Spleen (tissue), 11 donors: ENCODE measurements at regions not wholly inside any gene's neighbourhood (a gene's known extent, or its start where the extent isn't known, plus 50 kb on each side); places are given as distances from the start of the nearest gene placed in this dataset.

Experiments
- DNase-seq: peaks from one replicate; pipeline ENCODE4 v3.0.0-alpha.2; 2020
- H3K27ac ChIP-seq, 8 donors: fragments of 200-600 bp; sonication (generic) in 7 of 8; 1 replicate in 4 of 8; 2 replicates in 4 of 8; pipeline versions ENCODE4 v1.5.0 to v1.8.0; 2016 to 2021; ENCODE audit warnings: inconsistent platforms in 4 of 8, mild to moderate bottlenecking in 4 of 8, moderate library complexity in 1 of 8
- H3K27me3 ChIP-seq, 7 donors: fragments of 200-600 bp; sonication (generic) in 6 of 7; replicated peaks in 1 of 7; 1 replicate in 4 of 7; 2 replicates in 3 of 7; pipeline versions ENCODE4 v1.5.0 to v1.8.0; 2016 to 2021; ENCODE audit warnings: inconsistent platforms in 3 of 7, mild to moderate bottlenecking in 1 of 7
- H3K36me3 ChIP-seq, 6 donors: fragments of 200-600 bp; sonication (generic) in 5 of 6; 1 replicate in 4 of 6; 2 replicates in 2 of 6; pipeline versions ENCODE4 v1.5.0 to v1.8.0; 2016 to 2021; ENCODE audit warnings: inconsistent platforms in 2 of 6
- H3K4me1 ChIP-seq, 6 donors: fragments of 200-600 bp; sonication (generic) in 5 of 6; 1 replicate in 3 of 6; 2 replicates in 3 of 6; pipeline versions ENCODE4 v1.5.0 to v1.8.0; 2016 to 2021; ENCODE audit warnings: inconsistent platforms in 3 of 6
- H3K4me3 ChIP-seq, 8 donors: fragments of 200-600 bp; sonication (generic) in 7 of 8; 1 replicate in 4 of 8; 2 replicates in 4 of 8; pipeline versions ENCODE4 v1.5.0 to v1.8.0; 2016 to 2021; ENCODE audit warnings: inconsistent platforms in 4 of 8, mild to moderate bottlenecking in 4 of 8, moderate library complexity in 2 of 8
- H3K9me3 ChIP-seq, 8 donors: fragments of 200-600 bp; sonication (generic) in 7 of 8; 1 replicate in 4 of 8; 2 replicates in 4 of 8; pipeline versions ENCODE4 v1.5.0 to v1.8.0; 2016 to 2021; ENCODE audit warnings: inconsistent platforms in 4 of 8
- POLR2A ChIP-seq, 3 donors: fragments of 450-650 bp; IDR thresholded peaks; one replicate each; pipeline ENCODE4 v1.5.1; 2017; ENCODE audit warnings: antibody characterized with exemption in 3 of 3, mild to moderate bottlenecking in 1 of 3
- POLR2AphosphoS5 ChIP-seq, 3 donors: sonication (generic); formaldehyde crosslinking; IDR thresholded peaks; one replicate each; pipeline ENCODE4 v1.5.1; 2017; ENCODE audit warnings: antibody characterized with exemption in 3 of 3
- WGBS, 5 donors: extraction: QIAGEN DNeasy Blood & Tissue Kit in 3 of 5; methylation state at CpG; one replicate each; pipeline versions ENCODE4 v1.1.5 to v1.1.7; 2013 to 2018; 5-methylcytosine and 5-hydroxymethylcytosine counted together
- intact Hi-C: fragments of 100-400 bp; cut with DNase I; formaldehyde crosslinking; loops from one replicate; pipeline ENCODE4 v1.15.0; 2023; ENCODE audit warnings: low total_unique reads
- TF ChIP-seq, protein P1 (sequence below), 11 experiments: fragments of 200-600 bp in 7 of 11; fragments of 450-650 bp in 4 of 11; sonication (generic) in 4 of 11; IDR thresholded peaks in 8 of 11; conservative IDR thresholded peaks in 3 of 11; 1 replicate in 7 of 11; 2 replicates in 4 of 11; pipeline versions ENCODE4 v1.4.0 to v1.8.0; 2016 to 2021; ENCODE audit warnings: antibody characterized with exemption in 11 of 11, inconsistent platforms in 4 of 11, mild to moderate bottlenecking in 1 of 11
- donor health status: healthy with polysubstance abuse.
- donor health status: DM: no; HTN: no; CAD: no; lungs with moderate emphysema.
- donor health status: DM: no; HTN: no; CAD: no.
- donor health status: Bipolar disorder and iron deficiency.
- donor health status: healthy.
- donor health status: DM: no; HTN: no; CAD: no.
- donor health status: DM: yes; HTN: yes; CAD: no.

DNA sequence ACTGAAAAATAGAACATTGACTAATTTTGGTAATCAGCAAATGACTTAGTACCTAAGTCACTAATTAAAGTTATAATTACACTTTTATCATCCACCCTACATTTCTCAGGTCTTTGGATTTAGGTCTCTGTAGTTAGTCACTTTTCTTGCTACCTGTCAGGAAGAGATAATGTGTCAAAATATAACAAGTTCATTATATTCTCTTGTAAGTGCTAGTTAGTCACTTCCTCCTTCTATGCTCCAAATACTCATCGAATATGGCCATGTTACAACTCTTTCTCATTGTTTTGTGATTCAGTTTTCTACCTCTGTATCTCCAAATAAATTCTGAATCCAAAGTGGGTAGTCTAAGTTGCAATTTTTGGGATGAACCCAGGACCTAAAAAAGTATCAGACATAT lies 163.5 kb upstream of the KIF2B start:
- H3K27me3 ChIP-seq = no peaks in the 10 kb centered on the region
- no peaks in the 10 kb centered on the region for H3K36me3 ChIP-seq
- H3K9me3 ChIP-seq = no peaks in the 10 kb centered on the region
- WGBS, 5 donors = 57 to 68% (median 64%) methylated on average over 1 of the region's 1 CpG
- no peaks in the 10 kb centered on the region for H3K4me1 ChIP-seq
- H3K27ac ChIP-seq = no peak overlapping the region
- TF ChIP-seq POLR2AphosphoS5 (IDR thresholded peaks at IDR 0.05) = no peak
- TF ChIP-seq, protein P1, sequence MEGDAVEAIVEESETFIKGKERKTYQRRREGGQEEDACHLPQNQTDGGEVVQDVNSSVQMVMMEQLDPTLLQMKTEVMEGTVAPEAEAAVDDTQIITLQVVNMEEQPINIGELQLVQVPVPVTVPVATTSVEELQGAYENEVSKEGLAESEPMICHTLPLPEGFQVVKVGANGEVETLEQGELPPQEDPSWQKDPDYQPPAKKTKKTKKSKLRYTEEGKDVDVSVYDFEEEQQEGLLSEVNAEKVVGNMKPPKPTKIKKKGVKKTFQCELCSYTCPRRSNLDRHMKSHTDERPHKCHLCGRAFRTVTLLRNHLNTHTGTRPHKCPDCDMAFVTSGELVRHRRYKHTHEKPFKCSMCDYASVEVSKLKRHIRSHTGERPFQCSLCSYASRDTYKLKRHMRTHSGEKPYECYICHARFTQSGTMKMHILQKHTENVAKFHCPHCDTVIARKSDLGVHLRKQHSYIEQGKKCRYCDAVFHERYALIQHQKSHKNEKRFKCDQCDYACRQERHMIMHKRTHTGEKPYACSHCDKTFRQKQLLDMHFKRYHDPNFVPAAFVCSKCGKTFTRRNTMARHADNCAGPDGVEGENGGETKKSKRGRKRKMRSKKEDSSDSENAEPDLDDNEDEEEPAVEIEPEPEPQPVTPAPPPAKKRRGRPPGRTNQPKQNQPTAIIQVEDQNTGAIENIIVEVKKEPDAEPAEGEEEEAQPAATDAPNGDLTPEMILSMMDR (IDR thresholded peaks at IDR 0.05 in 8 of 11, conservative IDR thresholded peaks at IDR 0.05 in 3 of 11) = no peak
- TF ChIP-seq POLR2A (IDR thresholded peaks at IDR 0.05) = no peak
- intact Hi-C loops = no loop called here
- DNase-seq = no peak
- H3K4me3 ChIP-seq = no peak overlapping the region

GRCh38 chr17:53655591-53655990 lies 167.1 kb upstream of the KIF2B start:
- TF ChIP-seq, protein P1 (IDR thresholded peaks at IDR 0.05 in 8 of 11, conservative IDR thresholded peaks at IDR 0.05 in 3 of 11) = no peak
- no peak for TF ChIP-seq POLR2A (IDR thresholded peaks at IDR 0.05)
- TF ChIP-seq POLR2AphosphoS5 (IDR thresholded peaks at IDR 0.05) = no peak
- Histone ChIP-seq H3K27me3 (no peaks in the 10 kb centered on the region), H3K27ac (no peak overlapping the region), H3K9me3 (no peaks in the 10 kb centered on the region), H3K36me3 (no peaks in the 10 kb centered on the region), H3K4me1 (no peaks in the 10 kb centered on the region), H3K4me3 (no peak overlapping the region)
- intact Hi-C loops = no loop called here
- no peak for DNase-seq
- WGBS, 5 donors = 44 to 81% (median 69%) methylated on average over 1 of the region's 1 CpG

GRCh38 chr17:53649201-53649600 lies 173.5 kb upstream of the KIF2B start:
- intact Hi-C loops = no loop called here
- Histone ChIP-seq H3K4me1 (no peaks in the 10 kb centered on the region), H3K27me3 (no peaks in the 10 kb centered on the region), H3K36me3 (no peaks in the 10 kb centered on the region), H3K27ac (no peak overlapping the region), H3K4me3 (no peak overlapping the region), H3K9me3 (peaks cover 0 to 29% (median 7%) of the 10 kb centered on the region in 8 donors)
- TF ChIP-seq POLR2A (IDR thresholded peaks at IDR 0.05) = no peak
- no peak for DNase-seq
- WGBS, 5 donors = 84 to 96% (median 91%) methylated on average over 1 of the region's 1 CpG

DNA sequence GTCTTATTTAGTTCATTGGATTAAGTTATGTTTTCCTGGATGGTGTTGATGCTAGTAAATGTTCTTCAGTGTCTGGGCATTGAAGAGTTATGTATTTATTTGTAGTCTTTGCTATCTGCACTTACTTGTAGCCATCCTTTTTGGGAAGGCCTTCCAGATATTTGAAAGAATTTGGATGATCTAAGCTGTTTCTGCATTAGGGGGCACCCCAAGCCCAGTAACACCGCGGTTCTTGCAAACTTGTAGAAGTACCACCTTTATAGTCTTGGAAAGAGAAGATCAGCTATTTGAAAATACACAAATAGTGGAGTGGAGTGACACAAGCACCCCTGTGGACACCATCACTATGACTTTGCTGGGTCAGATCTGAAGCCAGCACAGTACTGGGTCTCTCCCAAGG lies 175.9 kb upstream of the KIF2B start:
- DNase-seq = no peak
- Histone ChIP-seq H3K36me3 (no peaks in the 10 kb centered on the region), H3K27me3 (no peaks in the 10 kb centered on the region), H3K9me3 (peaks cover 0 to 29% (median 7%) of the 10 kb centered on the region in 8 donors), H3K4me1 (no peaks in the 10 kb centered on the region), H3K4me3 (no peak overlapping the region), H3K27ac (no peak overlapping the region)
- WGBS, 5 donors = 96 to 100% (median 98%) methylated on average over 2 of the region's 2 CpGs
- intact Hi-C loops = no loop called here
- TF ChIP-seq, protein P1 (IDR thresholded peaks at IDR 0.05 in 8 of 11, conservative IDR thresholded peaks at IDR 0.05 in 3 of 11) = no peak
- TF ChIP-seq POLR2A (IDR thresholded peaks at IDR 0.05) (no peak), POLR2AphosphoS5 (IDR thresholded peaks at IDR 0.05) (no peak)

GRCh38 chr17:53640808-53641207 lies 181.9 kb upstream of the KIF2B start:
- Histone ChIP-seq H3K9me3 (peaks cover 0 to 9% (median 0%) of the 10 kb centered on the region in 8 donors), H3K27ac (no peak overlapping the region), H3K27me3 (no peaks in the 10 kb centered on the region), H3K4me3 (no peak overlapping the region), H3K4me1 (no peaks in the 10 kb centered on the region), H3K36me3 (no peaks in the 10 kb centered on the region)
- WGBS, 5 donors = 78 to 88% (median 84%) methylated on average over 1 of the region's 1 CpG
- intact Hi-C loops = no loop called here
- TF ChIP-seq, protein P1 (IDR thresholded peaks at IDR 0.05 in 8 of 11, conservative IDR thresholded peaks at IDR 0.05 in 3 of 11) = no peak
- no peak for TF ChIP-seq POLR2AphosphoS5 (IDR thresholded peaks at IDR 0.05)
- no peak for TF ChIP-seq POLR2A (IDR thresholded peaks at IDR 0.05)
- DNase-seq = no peak
